Prostate gland (tissue), 2 donors: ENCODE measurements at regions not wholly inside any gene's neighbourhood (a gene's known extent, or its start where the extent isn't known, plus 50 kb on each side); places are given as distances from the start of the nearest gene placed in this dataset.

Experiments
- DNase-seq: peaks from one replicate; pipeline ENCODE4 v3.0.0-alpha.2; 2019; ENCODE audit warnings: low spot score
- H3K27ac ChIP-seq, 2 donors: fragments of 200-600 bp; sonication (generic); 2 replicates each; pipeline ENCODE4 v1.5.1; 2017 to 2019
- H3K27me3 ChIP-seq: fragments of 200-600 bp; sonication (generic); replicated peaks from 2 replicates; pipeline ENCODE4 v1.5.1; 2019; ENCODE audit not compliant: insufficient read depth
- H3K36me3 ChIP-seq, 2 donors: fragments of 200-600 bp; sonication (generic); 1 replicate in 1 of 2; 2 replicates in 1 of 2; pipeline versions ENCODE4 v1.5.1 to v1.8.1; 2017 to 2019
- H3K4me1 ChIP-seq: fragments of 200-600 bp; sonication (generic); replicated peaks from 2 replicates; pipeline ENCODE4 v1.5.1; 2019
- H3K4me3 ChIP-seq, 2 donors: fragments of 200-600 bp; sonication (generic); 2 replicates each; pipeline ENCODE4 v1.5.1; 2017 to 2019
- H3K9me3 ChIP-seq: fragments of 200-600 bp; sonication (generic); 2 replicates; pipeline ENCODE4 v1.5.1; 2017
- CTCF ChIP-seq, 4 experiments: fragments of 200-600 bp in 2 of 4; fragments of 450-650 bp in 2 of 4; sonication (generic) in 2 of 4; IDR thresholded peaks; 1 replicate in 3 of 4; 2 replicates in 1 of 4; pipeline ENCODE4 v1.5.1; 2016 to 2019; ENCODE audit warnings: antibody characterized with exemption in 4 of 4, mild to moderate bottlenecking in 2 of 4, moderate library complexity in 2 of 4
- WGBS: methylation state at CpG from one replicate; pipeline ENCODE4 v1.1.5; 2018; 5-methylcytosine and 5-hydroxymethylcytosine counted together
- intact Hi-C: fragments of 100-400 bp; cut with DNase I; formaldehyde crosslinking; loops from one replicate; pipeline ENCODE4 v1.14.2; 2022

DNA sequence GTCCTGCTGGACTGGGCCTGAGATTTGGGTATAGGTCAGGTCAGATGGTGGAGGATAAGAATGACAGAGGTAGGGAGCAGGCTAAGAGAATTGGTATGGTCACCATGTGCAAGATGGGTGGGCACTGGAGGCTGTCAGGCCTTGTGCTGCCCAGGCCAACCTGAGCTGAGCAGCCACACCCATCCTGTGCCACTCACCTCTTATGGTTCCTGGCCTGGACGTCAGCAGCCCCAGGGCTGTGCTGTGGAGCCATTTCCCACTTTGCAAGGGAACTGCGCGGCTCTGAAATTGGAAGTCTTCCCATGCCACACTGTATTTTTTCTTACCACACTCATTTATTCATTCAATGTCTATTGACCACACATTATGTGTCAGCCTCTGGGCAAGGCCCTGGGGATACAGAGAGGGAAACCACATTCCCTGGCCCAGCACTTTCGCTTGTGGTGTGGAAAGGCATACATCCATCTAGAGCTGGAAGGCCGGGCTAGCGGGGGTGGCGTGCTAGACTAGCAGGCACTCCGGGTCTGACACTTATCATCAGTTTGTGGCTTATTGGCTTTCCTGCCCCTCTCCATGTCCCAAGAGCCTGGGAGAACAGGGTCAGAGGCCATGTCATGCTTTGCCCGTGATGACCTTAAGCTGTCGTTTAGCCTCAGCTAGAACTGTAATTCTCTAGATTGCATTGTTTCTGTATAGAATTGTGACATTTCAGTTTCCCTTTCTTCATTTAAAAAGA is 51.1 kb upstream of the POLG start:
- no peak for DNase-seq
- Histone ChIP-seq H3K36me3 (no peaks in the 10 kb centered on the region), H3K4me3 (no peak overlapping the region), H3K9me3 (no peaks in the 10 kb centered on the region), H3K27me3 (no peaks in the 10 kb centered on the region), H3K4me1 (no peaks in the 10 kb centered on the region), H3K27ac (no peak overlapping the region)
- TF ChIP-seq CTCF (IDR thresholded peaks at IDR 0.05), result no peak
- intact Hi-C loops, result no loop called here
- 95% methylated on average over 10 of the region's 10 CpGs for WGBS
